ENCODE measurements at regions not wholly inside any gene's neighbourhood (a gene's known extent, or its start where the extent isn't known, plus 50 kb on each side); places are given as distances from the start of the nearest gene placed in this dataset.

GRCh38 chr4:83889802-83890201 lies 353.9 kb downstream of the GPAT3 start:
- Mint-ChIP-seq H3K27me3 (ENCODE audit: low read depth, poor library complexity) (peaks cover 4% of the 10 kb centered on the region), H3K36me3 (ENCODE audit: low read depth) (no peaks in the 10 kb centered on the region), H3K4me3 (no peak overlapping the region), H3K4me1 (no peaks in the 10 kb centered on the region), H3K27ac (no peak overlapping the region), H3K9me3 (peaks cover 12% of the 10 kb centered on the region)
- no peak for DNase-seq
- TF ChIP-seq, protein P1, sequence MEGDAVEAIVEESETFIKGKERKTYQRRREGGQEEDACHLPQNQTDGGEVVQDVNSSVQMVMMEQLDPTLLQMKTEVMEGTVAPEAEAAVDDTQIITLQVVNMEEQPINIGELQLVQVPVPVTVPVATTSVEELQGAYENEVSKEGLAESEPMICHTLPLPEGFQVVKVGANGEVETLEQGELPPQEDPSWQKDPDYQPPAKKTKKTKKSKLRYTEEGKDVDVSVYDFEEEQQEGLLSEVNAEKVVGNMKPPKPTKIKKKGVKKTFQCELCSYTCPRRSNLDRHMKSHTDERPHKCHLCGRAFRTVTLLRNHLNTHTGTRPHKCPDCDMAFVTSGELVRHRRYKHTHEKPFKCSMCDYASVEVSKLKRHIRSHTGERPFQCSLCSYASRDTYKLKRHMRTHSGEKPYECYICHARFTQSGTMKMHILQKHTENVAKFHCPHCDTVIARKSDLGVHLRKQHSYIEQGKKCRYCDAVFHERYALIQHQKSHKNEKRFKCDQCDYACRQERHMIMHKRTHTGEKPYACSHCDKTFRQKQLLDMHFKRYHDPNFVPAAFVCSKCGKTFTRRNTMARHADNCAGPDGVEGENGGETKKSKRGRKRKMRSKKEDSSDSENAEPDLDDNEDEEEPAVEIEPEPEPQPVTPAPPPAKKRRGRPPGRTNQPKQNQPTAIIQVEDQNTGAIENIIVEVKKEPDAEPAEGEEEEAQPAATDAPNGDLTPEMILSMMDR (IDR thresholded peaks at IDR 0.05), result no peak

- DNase-seq, result no peak
- Mint-ChIP-seq H3K27ac (no peak overlapping the region), H3K36me3 (ENCODE audit: low read depth) (no peaks in the 10 kb centered on the region), H3K4me1 (no peaks in the 10 kb centered on the region), H3K4me3 (no peak overlapping the region), H3K9me3 (peaks cover 12% of the 10 kb centered on the region), H3K27me3 (ENCODE audit: low read depth, poor library complexity) (peaks cover 6% of the 10 kb centered on the region)
- TF ChIP-seq, protein P1 (IDR thresholded peaks at IDR 0.05), result no peak
Observed at GRCh38 chr4:83885256-83886182, 349.6 kb downstream of the GPAT3 start.

DNA sequence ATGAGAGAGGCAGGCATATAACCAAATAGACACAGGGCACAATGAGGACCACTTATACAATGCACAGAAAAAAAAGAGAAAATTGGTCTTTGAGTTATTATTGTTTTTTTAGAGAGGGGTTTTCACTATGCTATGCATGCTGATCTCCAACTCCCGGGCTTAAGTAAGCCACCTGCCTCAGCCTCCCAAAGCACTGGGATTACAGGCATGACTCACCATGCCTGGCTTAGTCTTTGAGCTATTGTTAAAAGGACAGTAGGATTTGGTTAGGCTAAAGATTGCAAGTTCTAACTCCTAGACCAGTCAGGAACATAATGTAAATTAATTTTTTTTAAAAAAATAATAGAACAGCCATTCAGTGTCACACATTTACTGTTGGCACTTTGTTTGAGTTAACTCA lies 340.1 kb downstream of the GPAT3 start:
- Mint-ChIP-seq H3K4me3 (no peak overlapping the region), H3K27me3 (ENCODE audit: low read depth, poor library complexity) (peaks cover 8% of the 10 kb centered on the region), H3K36me3 (ENCODE audit: low read depth) (no peaks in the 10 kb centered on the region), H3K9me3 (no peaks in the 10 kb centered on the region), H3K4me1 (no peaks in the 10 kb centered on the region), H3K27ac (no peak overlapping the region)
- TF ChIP-seq, protein P1 (IDR thresholded peaks at IDR 0.05), result no peak
- no peak for DNase-seq

GRCh38 chr4:83875437-83875836 lies 339.5 kb downstream of the GPAT3 start:
- peaks cover 13% of the 10 kb centered on the region for H3K27me3 Mint-ChIP-seq (ENCODE audit: low read depth, poor library complexity)
- TF ChIP-seq, protein P1 (IDR thresholded peaks at IDR 0.05), result no peak
- no peak for DNase-seq
- H3K4me1 Mint-ChIP-seq, result no peaks in the 10 kb centered on the region
- no peaks in the 10 kb centered on the region for H3K36me3 Mint-ChIP-seq (ENCODE audit: low read depth)
- H3K9me3 Mint-ChIP-seq, result no peaks in the 10 kb centered on the region
- H3K27ac Mint-ChIP-seq, result no peak overlapping the region
- no peak overlapping the region for H3K4me3 Mint-ChIP-seq

DNA sequence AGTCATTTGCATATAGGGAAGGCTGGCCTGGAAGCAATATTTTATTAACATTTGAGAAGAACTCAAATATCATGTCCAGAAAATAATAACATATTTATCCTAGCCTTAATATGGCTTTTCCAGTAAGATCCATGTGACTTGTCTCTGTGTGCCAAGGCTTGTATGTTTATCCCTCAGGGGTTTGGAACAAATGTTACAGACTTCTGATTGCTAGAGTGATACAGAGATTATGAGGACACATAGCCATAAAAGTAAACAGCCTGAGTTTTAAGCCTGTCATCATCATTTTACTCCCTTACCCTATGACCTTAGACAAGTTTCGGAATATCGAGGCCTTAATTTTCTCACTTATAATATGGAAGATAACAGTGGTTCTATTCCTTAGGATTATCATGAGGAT lies 338.1 kb downstream of the GPAT3 start:
- DNase-seq, result no peak
- Mint-ChIP-seq H3K9me3 (no peaks in the 10 kb centered on the region), H3K4me3 (no peak overlapping the region), H3K4me1 (no peaks in the 10 kb centered on the region), H3K27ac (no peak overlapping the region), H3K27me3 (ENCODE audit: low read depth, poor library complexity) (peaks cover 28% of the 10 kb centered on the region), H3K36me3 (ENCODE audit: low read depth) (no peaks in the 10 kb centered on the region)
- TF ChIP-seq, protein P1 (IDR thresholded peaks at IDR 0.05), result no peak
